SK-N-MC (cell line): ENCODE measurements at regions not wholly inside any gene's neighbourhood (a gene's known extent, or its start where the extent isn't known, plus 50 kb on each side); places are given as distances from the start of the nearest gene placed in this dataset.
A peak's percentile ranks its signal among the peaks of the same experiment; 100 is the strongest.

ENCODE experiments used
- DNase-seq: peaks from one replicate; pipeline ENCODE4 v3.0.0-alpha.2; 2011; ENCODE audit warnings: low read depth, low spot score
- H3K27ac ChIP-seq: fragments of 200-600 bp; sonication (generic); 2 replicates; pipeline ENCODE4 v1.5.1; 2016; ENCODE audit warnings: mixed run types
- H3K36me3 ChIP-seq: fragments of 200-600 bp; sonication (generic); 2 replicates; pipeline ENCODE4 v1.6.1; 2017; ENCODE audit warnings: antibody characterized with exemption, low read length, mixed read lengths; ENCODE audit not compliant: insufficient read depth
- H3K4me3 ChIP-seq: fragments of 200-600 bp; sonication (generic); 2 replicates; pipeline ENCODE4 v1.5.1; 2016
- H3K9ac ChIP-seq: fragments of 200-600 bp; sonication (generic); 2 replicates; pipeline ENCODE4 v1.8.0; 2017; ENCODE audit warnings: mixed run types, mixed read lengths; ENCODE audit not compliant: insufficient read length
- H3K9me3 ChIP-seq: fragments of 200-600 bp; sonication (generic); 2 replicates; pipeline ENCODE4 v1.6.1; 2017; ENCODE audit warnings: low read depth, mild to moderate bottlenecking, antibody characterized with exemption, low read length, moderate library complexity, mixed read lengths
- EZH2 ChIP-seq: fragments of 200-600 bp; sonication (generic); IDR thresholded peaks from one replicate; pipeline ENCODE4 v1.6.1; 2017; ENCODE audit warnings: antibody characterized with exemption
- FOXP2 ChIP-seq: optimal IDR thresholded peaks from 2 replicates; pipeline ENCODE3; 2011; ENCODE audit warnings: mild to moderate bottlenecking, moderate library complexity; ENCODE audit not compliant: insufficient read depth; ENCODE audit errors: extremely low read length, control extremely low read depth
- POLR2AphosphoS5 ChIP-seq: IDR thresholded peaks from 2 replicates; pipeline ENCODE4 v1.6.1; 2012; ENCODE audit warnings: mild to moderate bottlenecking, low read depth, low read length, borderline replicate concordance

DNA sequence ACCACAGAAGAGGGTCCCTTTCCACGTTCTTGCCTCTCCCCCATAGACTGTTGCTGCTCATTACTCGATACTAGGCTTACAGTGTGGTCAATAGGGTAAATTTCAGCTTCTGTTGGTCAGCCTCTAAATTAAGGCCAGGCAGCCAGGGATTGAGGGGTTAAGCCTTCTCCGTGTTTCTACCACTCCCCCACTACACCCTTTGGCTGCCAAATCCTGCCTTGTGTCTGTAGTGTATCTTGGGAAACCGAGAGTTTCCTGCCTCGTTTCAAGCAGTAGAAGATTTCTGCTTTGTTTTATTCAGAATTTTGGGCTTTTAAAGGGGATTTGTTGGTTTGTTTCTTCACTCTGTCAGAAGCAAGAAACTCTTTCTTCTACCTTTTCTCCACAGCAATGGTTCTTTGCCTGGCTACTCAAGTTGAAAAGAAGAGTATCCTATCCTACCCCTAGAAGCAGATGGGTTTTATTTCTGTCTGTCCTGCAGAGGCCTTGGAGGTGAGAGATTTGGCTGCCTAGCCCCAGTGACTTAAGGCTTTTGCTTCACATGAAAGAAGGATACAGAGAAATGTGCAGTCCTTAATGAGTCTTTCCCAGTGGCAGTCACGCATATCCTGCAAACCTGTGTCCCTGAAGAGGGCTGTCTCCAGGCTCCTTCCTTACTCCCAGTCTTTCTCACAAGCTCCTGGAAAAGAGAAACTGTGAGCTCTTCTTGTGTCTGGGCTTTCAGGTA lies 261.5 kb upstream of the TANK start:
- Histone ChIP-seq H3K9ac (no peak overlapping the region), H3K27ac (no peak overlapping the region), H3K9me3 (no peaks in the 10 kb centered on the region; the same call in 1 of the 2 replicates), H3K36me3 (no peaks in the 10 kb centered on the region), H3K4me3 (no peak overlapping the region)
- DNase-seq: no peak
- TF ChIP-seq POLR2AphosphoS5 (no peak), FOXP2 (no peak), EZH2 (no peak)

DNA sequence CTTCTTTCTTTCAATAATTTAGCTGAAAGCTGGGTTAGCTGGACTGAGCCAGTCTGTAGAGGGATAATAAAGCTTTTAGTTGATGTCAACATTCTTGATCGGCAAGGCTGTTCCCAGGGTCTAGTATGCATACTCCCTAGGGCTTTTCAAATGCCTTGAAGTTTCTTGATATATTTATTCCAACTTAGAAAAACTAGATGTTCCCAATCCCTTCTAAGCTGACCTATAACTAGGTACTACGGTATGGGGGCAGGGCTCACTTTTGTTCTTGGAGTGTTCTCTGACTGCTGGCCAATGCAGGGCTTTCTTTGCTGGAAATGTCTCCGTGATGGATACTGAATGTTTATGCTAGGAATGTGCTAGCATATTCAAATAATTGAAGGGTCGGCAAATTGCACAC lies 258.6 kb upstream of the TANK start:
- Histone ChIP-seq H3K27ac (no peak overlapping the region), H3K36me3 (no peaks in the 10 kb centered on the region), H3K4me3 (no peak overlapping the region), H3K9me3 (no peaks in the 10 kb centered on the region), H3K9ac (no peak overlapping the region)
- TF ChIP-seq EZH2 (no peak), POLR2AphosphoS5 (no peak), FOXP2 (no peak)
- no peak for DNase-seq

DNA sequence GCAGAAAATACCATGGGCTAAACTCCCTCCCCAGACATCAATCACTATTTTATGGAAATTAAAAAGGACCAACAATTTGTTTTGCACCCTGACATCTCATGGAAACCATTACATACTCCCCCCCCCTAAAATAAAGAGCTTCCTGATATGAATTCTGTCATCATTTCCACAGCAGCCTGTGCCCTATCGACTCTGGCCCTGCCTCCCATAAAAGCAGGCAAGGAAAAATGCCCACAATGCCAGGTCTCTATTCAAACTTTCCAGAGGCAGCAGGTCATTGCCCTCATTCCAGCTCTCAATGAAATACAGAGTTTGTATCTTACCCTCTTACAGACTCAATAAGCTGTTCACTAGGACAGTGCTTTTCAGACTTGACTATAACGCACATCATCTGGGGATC lies 254.4 kb upstream of the TANK start:
- H3K4me3 ChIP-seq: no peak overlapping the region
- TF ChIP-seq EZH2 (no peak), FOXP2 (no peak), POLR2AphosphoS5 (no peak)
- DNase-seq: no peak
- no peak overlapping the region for H3K27ac ChIP-seq
- H3K9me3 ChIP-seq: no peaks in the 10 kb centered on the region
- H3K9ac ChIP-seq: no peak overlapping the region
- H3K36me3 ChIP-seq: no peaks in the 10 kb centered on the region

DNA sequence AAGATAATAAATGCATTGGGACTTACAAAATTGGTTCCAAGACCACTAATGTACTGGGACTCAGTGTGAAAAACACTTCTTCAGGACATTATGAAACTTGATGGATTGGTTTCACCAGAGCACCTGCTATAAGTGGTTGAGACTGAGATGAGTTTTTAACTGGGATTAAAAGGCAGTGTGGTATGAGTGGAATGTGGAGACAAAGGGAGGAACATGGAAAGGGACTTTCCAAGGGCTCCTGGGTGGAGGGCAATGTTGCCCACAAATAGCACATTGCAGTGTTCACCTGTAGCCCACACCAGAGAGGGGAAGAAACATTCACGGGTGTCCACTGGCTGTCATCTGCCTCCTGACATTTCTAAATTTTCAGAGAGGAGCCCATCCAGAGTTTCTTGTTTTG lies 253.3 kb upstream of the TANK start:
- TF ChIP-seq EZH2: no peak
- no peak for TF ChIP-seq FOXP2
- no peak for TF ChIP-seq POLR2AphosphoS5
- H3K27ac ChIP-seq: no peak overlapping the region
- no peaks in the 10 kb centered on the region for H3K36me3 ChIP-seq
- no peak for DNase-seq
- H3K4me3 ChIP-seq: no peak overlapping the region
- H3K9me3 ChIP-seq: no peaks in the 10 kb centered on the region
- H3K9ac ChIP-seq: no peak overlapping the region

DNA sequence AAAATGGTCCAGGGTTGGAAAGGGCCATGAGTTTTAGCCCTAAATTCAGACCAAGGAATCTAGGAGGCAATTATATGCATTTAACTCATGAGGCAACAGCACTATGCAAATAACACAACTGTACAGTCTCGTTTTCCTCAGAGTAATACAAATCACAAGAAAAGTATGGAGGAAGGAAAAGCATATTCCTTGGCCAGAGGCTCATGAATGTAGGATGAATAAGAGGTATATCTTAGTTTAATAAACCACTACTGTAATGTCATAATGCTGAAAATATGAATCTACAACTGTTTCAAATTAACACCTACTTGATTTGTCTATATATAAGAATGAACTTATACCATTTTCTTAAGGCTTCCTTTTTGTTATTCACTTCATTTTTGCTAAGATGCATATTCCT lies 252.5 kb upstream of the TANK start:
- DNase-seq: no peak
- Histone ChIP-seq H3K27ac (no peak overlapping the region), H3K4me3 (no peak overlapping the region), H3K36me3 (no peaks in the 10 kb centered on the region), H3K9ac (no peak overlapping the region), H3K9me3 (no peaks in the 10 kb centered on the region)
- TF ChIP-seq FOXP2 (no peak), EZH2 (no peak), POLR2AphosphoS5 (no peak)

DNA sequence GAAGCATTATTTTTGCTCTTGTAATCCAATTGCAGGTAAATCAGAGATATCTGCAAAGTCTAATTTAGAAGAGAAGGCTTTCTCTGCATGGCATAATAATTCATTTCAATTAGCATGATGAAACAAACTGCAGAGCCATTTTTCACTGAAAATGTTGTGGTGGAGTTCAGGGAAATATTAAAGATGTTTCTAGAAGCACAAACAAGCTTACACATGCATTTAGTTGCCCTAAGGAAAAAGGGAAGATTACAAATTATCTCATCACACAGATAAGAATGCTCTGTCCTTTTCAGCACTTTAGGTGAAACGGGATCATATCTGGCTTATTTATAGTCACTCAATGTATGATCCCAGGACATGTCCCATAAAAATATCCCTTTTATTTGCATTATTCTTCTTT lies 252.1 kb upstream of the TANK start:
- H3K9ac ChIP-seq: no peak overlapping the region
- no peaks in the 10 kb centered on the region for H3K9me3 ChIP-seq
- no peak overlapping the region for H3K4me3 ChIP-seq
- TF ChIP-seq POLR2AphosphoS5: no peak
- no peak for TF ChIP-seq FOXP2
- no peak for TF ChIP-seq EZH2
- no peak for DNase-seq
- H3K36me3 ChIP-seq: no peaks in the 10 kb centered on the region
- H3K27ac ChIP-seq: no peak overlapping the region

DNA sequence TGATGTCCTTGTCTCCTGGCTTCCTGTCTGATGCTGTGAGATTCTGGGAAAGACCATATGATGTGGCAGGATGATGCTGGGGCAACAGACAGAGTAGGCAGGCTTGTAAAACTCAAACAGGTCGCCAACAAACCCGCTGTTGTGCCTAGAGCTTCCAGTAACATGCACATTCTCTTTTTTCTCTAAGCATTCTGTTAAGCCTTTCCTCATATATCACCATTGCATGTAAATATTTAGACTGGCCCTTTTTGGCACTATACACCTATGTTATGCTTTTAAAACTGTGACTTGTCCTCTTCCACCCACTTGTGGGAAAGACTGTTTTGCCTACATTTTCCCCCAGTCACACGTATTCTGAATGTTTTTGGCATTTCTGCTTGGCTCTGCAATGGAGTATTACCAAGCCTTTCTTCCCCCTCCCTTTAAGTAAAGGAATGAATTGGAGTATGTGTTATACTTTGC lies 250.4 kb upstream of the TANK start:
- Histone ChIP-seq H3K27ac (no peak overlapping the region), H3K9ac (no peak overlapping the region), H3K9me3 (no peaks in the 10 kb centered on the region), H3K36me3 (no peaks in the 10 kb centered on the region), H3K4me3 (no peak overlapping the region)
- TF ChIP-seq EZH2 (no peak), FOXP2 (no peak), POLR2AphosphoS5 (no peak)
- DNase-seq: no peak

DNA sequence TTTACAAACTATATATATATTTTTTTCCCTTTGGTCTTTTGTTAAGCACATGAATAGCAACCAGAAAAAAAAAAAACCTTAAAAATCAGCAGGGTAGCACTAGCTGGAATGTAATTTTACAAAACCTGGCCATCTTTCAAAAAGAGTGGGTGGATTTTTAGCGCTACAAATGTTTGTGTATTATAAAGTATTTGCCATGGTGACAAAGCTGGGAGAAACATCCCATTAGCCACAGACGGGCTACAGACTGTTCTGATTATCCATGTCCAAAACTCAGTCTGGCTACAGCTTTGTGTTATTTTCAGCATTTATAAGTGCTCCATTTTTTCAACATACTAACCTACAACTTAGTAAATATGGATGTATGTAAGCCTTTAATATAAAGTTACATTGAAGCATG lies 249.5 kb upstream of the TANK start:
- Histone ChIP-seq H3K9me3 (no peaks in the 10 kb centered on the region), H3K36me3 (no peaks in the 10 kb centered on the region), H3K4me3 (peak overlapping the region; percentile 4; the same call in 1 of the 2 replicates), H3K9ac (no peak overlapping the region), H3K27ac (no peak overlapping the region)
- peak; percentile 14 for DNase-seq
- TF ChIP-seq FOXP2: peak; percentile 22
- TF ChIP-seq POLR2AphosphoS5: no peak

DNA sequence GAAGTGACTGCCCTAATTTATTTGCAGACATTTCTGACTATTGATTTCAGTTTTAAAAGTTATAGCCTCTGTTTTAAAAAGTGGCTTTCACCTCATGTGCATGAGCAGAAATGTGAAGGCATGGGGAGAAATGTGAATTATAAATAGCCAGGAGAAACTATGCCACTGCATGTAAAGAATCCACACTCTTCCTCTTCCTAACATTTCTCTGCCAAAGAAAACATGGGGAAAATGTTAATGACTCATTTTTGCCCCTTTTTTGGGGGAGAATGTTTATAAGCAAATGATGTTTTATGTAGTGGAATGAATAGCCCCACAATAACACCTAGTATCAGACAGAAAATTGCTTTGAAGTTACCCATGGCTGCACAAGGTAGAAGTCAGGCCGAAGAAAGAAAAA lies 249.0 kb upstream of the TANK start:
- Histone ChIP-seq H3K9me3 (no peaks in the 10 kb centered on the region), H3K27ac (no peak overlapping the region), H3K36me3 (no peaks in the 10 kb centered on the region), H3K4me3 (peak overlapping the region; percentile 4; the same call in 1 of the 2 replicates), H3K9ac (no peak overlapping the region)
- DNase-seq: no peak
- TF ChIP-seq FOXP2: no peak
- no peak for TF ChIP-seq POLR2AphosphoS5
- TF ChIP-seq EZH2: no peak
